ENCODE measurements at regions not wholly inside any gene's neighbourhood (a gene's known extent, or its start where the extent isn't known, plus 50 kb on each side); places are given as distances from the start of the nearest gene placed in this dataset.

DNA sequence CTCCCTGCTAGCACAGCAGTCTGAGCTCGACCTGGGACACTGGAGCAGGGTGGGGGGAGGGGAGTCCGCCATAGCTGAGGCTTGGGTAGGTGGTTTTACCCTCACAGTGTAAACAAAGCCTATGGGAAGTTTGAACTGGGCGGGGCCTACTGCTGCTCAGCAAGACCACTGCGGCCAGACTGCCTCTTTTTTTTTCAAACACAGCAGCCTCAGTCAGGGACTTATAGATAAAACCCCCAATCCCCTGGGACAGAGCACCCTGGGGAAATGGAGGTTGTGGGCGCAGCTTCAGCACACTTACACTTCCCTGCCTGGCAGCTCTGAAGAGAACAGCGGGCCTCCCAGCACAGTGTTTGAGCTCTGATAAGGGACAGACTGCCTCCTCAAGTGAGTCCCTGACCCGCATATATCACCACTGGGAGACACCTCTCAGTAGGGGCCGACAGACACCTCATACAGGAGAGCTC lies 151.1 kb upstream of the APC start:
- TF ChIP-seq, protein P1, sequence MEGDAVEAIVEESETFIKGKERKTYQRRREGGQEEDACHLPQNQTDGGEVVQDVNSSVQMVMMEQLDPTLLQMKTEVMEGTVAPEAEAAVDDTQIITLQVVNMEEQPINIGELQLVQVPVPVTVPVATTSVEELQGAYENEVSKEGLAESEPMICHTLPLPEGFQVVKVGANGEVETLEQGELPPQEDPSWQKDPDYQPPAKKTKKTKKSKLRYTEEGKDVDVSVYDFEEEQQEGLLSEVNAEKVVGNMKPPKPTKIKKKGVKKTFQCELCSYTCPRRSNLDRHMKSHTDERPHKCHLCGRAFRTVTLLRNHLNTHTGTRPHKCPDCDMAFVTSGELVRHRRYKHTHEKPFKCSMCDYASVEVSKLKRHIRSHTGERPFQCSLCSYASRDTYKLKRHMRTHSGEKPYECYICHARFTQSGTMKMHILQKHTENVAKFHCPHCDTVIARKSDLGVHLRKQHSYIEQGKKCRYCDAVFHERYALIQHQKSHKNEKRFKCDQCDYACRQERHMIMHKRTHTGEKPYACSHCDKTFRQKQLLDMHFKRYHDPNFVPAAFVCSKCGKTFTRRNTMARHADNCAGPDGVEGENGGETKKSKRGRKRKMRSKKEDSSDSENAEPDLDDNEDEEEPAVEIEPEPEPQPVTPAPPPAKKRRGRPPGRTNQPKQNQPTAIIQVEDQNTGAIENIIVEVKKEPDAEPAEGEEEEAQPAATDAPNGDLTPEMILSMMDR (IDR thresholded peaks at IDR 0.05; ENCODE audit: low read depth, low read length, poor library complexity, severe bottlenecking), result no peak
- no peak for TF ChIP-seq EZH2phosphoT487 (IDR thresholded peaks at IDR 0.05; ENCODE audit: borderline replicate concordance, low read length)
